ENCODE measurements at regions not wholly inside any gene's neighbourhood (a gene's known extent, or its start where the extent isn't known, plus 50 kb on each side); places are given as distances from the start of the nearest gene placed in this dataset.

DNA sequence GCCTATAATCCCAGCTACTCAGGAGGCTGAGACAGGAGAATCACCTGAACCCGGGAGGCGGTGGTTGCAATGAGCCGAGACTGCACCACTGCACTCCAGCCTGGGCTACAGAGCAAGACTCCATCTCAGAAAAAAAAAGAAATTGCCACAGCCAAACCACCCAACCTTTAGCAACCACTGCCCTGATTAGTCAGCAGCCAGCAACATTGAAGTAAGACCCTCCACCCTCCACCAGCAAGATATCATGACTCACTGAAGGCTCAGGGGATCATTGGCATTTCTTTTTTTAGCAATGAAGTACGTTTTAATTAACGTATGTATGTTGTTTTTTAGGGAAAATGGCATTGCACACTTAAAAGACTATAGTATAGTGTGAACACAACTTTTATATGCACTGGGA is 349.1 kb upstream of the ACVR2A start:
- peak; percentile 4 for DNase-seq

DNA sequence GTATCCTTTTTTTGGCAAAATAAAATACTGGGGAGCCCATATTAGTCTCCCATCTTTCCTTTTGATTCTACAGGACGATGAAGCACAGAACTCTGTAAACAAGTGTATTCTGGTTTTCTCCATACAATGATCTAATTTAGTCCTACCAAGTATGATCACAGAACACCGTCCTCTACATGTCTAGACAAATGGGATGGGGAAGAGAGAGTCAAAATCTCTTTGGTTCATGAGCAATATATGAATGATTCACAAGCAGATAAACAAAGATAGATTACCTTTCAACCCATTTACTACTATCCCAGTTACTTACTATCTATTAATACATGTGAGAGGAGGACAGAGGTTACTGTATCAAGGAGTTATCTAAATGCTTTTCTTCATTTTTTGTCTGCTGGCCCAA is 352.4 kb upstream of the ACVR2A start:
- no peak for DNase-seq

DNA sequence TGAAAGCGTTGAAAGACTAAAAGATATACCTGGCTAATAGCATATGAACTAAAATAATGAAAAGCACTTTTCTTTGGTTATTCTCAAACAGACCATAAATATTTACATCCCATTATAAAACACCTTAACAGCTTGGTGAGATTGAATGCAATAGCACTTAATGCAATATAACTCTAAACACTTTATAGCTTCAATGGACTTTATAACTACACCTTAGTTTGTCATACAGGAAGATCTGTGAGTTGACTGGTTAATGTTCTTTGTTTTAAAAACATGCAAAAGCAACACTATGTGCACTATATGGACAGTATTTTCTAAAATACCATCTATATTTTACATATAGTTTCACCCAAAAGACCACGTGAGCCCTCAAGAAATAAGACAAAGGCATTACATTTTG is 353.3 kb upstream of the ACVR2A start:
- no peak for DNase-seq

DNA sequence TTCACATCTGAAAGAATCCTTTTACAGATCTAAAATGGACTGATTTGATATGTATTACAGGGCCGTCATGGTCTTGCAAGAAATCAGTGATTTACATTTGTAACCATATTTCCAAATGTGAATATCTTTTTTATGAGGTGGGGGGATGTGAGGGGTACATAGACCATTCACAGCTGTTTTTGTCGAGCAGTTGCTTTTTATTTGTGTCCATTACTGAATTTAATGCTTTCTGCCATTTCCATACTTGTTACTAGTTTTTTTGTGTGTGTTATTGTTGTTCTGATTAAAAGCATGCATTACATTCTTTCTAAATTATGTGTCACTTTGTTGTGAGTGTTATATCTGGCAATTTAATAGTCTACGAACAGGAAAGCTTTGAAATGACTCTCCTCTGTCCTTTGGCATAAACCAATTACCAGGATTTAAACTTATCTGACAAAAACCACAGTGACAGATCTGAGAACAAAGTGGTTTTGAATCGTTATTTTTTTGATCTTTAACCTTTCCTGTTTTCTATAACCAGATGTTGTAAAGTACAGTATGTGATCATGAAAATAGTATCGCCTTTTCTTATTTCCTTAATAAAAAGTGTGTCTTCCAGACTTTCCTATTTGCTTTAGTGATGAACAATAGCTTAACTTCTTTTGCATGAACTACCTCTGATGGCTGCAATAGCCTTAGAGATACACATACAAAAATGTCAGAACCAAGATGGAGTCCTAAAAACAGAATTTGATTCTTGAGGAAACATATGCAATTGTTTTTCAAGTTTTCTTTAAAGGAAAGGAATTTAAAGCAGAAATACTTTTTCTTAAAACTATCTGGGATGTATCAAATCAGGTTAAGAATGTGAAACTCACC is 354.2 kb upstream of the ACVR2A start:
- no peak for DNase-seq

DNA sequence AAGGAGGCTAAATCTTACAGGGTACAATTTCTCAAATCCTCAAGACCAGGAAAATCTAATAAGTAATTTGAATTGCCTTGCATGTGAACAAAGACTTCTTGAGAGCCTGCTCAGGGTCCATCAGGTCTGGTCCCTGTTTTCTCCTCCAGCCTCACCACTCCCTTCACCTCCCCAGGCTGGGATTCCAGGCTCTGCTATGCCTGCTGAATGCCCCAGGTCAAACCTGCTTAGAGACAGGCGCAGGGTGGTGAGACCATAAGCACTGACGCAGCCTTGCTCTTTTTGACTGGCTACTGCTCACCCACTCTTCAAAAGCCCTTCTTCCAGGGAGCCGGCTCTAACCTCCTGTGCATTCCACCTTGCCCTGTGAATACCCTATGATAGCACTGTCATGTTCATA is 356.4 kb upstream of the ACVR2A start:
- no peak for DNase-seq

DNA sequence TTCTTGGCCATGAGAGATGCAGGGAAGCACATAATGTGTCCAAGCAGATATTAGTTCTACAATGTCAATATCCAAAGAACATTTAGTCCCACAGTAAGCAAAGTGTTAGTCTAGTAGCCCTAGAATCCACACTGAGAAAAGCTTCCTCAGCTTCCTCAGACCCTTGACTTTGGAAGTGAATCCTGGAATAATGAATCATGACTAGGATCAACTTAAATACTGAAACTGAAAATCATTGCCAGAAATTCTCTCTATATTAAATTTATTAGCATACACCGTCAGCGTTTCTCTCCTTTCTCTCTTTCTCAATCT is 356.9 kb upstream of the ACVR2A start:
- no peak for DNase-seq

DNA sequence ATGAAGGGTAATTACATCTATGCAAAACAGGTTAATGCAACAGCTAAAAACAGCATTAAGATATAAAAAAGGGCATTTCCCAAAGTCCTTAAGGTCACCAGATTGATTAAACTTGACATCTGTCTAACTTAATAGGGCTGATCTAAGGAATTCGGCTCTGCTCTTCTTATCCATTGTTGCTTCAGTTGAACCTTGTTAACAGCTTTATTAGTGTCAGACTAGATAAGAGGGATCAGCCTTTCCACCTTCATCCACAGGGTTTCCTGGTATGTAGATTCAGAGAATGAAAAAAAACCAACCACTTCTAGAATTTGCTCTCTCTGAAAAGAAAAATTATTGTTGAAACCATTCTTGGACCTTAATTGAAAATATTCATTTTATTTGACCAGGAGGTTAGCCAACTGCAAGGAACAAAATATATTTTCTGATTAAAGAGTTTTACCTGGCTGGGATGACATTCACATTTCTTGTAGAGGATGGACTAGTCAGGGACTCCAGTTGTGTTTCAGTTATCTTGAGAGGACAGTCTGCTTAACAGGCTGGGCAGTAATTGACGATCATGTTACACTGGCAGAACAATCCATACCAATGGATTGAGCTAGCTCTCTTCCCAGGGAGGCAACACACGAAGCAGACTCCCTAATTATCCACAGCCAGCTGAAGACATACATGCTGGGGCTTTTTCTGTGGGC is 357.4 kb upstream of the ACVR2A start:
- DNase-seq, result no peak

DNA sequence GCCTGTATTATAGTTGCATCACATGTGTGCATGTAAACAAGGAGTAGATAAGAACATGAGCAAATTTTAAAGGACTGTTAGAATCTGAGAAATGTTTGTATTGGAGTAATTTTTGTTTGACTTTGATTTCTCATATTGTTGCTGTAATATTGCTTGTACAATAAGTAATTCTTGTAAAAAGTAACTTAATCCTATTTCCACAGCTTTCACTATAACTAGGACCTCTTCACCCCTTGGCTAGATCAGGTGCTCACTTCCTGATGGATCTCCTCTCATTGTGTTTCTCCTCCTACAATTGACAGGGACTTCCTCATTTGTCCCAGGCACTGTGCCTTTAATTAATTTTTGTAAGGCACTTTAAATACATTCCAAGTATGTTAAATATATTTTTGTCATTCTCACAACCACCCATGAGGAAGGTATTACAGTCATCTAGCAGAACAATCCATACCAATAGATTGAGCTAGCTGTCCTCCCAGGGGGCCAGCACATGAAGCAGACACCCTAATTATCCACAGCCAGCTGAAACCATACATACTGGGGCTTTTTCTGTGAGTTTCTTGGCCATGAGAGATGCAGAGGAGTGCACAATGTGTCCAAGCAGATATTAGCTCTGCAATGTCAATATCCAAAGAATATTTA is 359.5 kb upstream of the ACVR2A start:
- no peak for DNase-seq

DNA sequence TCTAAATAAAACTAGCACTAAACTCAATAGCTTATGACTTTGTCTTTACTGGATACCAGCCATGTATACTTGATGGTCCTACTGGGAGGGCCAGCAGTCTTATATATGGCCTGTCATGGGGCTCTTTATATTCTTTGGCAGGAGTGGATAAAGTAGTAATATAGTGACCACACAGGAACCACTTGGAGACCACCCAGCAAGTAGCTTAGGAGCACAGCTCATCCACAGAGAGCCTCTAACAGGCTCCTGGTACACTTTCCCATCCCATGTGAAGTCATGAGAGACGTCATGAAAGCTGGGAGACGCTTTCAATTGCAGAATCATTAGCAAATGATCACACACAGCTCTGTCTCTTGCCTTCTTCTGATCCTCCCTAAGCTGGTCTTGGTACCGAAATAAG is 360.9 kb upstream of the ACVR2A start:
- no peak for DNase-seq

DNA sequence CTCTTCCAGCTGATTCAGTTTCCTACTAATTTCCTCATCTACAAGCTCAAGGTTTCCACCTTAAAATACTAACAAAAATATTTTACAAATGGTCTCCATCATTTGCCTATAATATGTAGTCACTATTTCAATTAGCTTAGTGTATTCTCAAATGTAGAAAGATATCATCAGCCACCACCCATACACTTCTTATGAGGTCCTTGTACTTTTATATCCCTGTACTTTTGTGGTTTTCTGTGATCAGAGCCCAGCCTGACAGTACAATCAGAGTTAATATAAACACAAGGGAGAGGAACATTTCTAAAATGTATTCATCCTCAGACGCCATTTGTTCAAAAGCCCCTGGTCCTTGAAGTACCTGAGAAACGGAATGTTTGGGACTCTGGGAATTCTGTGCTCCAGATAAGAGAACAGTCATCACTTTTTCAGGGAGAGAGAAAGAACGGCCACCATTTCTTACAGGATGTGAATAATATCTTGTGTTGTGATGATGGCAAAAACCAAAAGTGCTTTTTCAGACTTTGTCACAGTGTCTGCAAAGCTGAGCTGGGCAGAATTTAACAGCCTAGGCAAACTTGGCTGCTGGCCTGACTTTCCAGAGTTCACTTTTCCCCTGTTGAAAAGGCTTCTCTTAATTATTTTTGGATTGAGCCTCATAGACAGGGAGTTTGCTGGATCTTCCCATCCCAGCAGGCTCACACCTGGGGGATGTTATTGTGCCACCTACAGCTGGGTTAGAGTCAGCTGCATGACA is 361.7 kb upstream of the ACVR2A start:
- DNase-seq, result no peak

DNA sequence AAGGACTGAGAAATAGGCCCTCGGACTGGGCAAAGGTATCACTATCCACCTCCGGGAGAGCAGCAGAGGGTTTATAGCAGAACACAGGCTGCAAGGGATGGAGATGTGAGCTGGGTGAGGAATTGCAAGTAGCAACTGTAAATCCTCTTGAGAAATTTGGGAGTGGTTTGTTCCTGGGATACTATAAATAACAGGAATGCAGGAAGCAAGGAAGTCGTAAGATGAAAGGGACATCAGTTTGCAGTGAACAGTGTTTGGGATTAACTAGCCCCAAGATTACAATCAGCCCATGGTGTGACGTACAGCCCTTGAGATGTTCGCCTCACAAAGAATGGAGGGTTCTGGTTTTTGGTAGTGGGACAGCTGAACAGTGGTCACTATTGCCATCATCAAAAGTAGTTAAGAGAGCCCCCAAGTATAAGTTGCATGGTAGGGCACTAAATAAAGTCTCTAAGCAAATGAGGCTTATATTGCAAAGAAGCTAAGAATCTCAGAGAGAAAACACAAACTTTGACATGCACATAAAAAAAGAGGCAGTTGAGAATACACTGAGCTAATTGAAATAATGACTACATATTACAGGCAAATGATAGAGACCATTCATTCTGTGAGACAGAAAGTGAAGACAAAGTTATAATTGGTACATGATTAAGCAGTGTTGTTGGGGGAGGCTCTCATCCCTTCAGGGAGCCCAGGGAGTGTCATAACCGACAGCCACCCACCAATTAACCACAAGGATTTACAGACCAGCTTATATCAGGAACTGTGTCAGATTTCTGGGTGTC is 362.5 kb upstream of the ACVR2A start:
- DNase-seq, result no peak

DNA sequence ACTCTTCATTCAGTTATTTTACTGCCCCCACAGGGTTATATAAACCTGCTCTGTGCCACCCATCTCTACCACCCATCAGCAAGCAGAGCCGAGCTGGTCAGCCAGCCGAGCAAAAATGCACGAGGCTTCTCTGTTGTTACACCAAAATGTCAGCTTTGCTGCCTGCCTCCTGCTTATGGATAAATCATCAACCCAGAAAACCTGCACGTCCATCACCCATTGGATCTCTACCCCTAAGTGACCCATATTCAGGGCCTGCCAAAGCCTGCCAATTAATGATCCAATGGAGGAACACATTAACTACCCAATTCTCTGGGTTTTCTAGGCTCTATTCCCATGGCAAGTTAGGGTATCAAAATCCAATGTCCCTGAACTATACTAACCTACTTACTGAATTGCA is 365.5 kb upstream of the ACVR2A start:
- no peak for DNase-seq

DNA sequence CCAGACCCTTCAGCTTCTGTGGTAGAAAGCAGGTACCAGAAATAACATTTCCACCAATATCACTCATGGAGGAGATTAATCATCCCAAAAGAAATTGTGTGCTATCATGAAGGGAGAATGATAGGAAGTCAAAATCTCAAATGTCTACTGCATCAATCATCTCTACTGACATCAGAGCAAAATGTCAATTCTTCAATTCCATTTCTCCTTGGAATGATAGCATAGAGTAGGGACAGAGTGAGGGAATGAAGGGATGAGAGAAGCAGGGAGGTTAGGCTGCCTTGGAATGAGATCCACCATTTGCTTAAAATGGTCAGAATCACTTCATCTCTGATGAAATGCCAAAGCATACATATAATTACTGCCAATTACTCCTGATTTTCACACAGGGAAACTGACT is 371.8 kb upstream of the ACVR2A start:
- DNase-seq, result no peak

DNA sequence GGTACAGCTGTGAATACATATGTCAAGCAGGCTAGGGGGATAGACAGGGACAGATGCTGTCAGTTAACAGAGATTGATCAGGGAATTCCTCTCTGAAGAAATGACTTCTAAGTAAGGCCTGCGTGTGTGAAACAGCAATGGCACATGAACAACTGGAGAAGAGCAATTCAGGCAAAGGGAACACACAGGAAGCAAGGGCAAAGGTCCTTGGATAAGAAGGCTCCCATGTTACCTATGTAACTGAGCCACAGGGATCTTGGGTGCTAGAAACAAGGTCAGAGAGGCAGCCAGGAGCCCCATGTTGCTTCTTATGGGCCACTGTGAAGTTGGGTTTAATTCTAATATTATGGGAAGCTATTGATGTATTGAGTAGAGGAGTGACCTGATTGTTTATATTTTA is 373.7 kb upstream of the ACVR2A start:
- no peak for DNase-seq

DNA sequence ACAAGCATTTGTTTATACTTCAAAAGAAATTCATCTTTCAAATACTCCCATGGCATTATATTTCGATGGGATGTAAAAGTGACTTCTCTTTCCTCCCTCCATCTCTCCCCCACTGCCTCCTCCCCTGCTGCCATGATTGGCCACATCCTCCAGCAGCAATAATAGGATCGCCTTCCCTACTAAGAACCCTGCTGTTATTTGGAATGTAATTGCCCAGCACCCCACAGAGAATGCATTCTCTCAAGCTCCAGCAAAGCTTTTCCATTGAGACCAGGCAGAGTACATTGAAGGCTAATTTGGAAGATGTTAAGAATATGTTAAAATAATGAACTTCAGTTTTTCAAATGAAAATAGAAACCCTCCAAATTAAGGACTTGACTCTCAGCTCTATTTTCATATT is 375.4 kb upstream of the ACVR2A start:
- DNase-seq, result no peak

DNA sequence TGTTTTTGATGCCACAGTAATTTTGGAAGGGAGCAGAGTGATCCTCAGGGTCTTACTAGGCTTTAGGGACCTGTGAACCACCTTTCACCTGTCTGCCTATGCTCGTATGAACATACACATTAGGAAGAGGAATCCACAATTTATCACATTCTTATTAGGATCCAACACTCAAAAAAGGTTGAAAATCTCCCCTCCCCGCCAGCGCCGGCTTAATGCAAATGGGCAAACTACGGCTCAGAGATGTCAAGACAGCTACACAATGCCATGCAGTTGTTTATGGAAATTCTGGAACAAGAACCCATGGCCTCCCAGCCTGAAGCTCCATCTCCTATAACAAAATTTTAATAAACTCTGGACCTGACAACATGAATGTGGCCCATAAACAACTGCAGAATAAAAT is 375.9 kb upstream of the ACVR2A start:
- no peak for DNase-seq

DNA sequence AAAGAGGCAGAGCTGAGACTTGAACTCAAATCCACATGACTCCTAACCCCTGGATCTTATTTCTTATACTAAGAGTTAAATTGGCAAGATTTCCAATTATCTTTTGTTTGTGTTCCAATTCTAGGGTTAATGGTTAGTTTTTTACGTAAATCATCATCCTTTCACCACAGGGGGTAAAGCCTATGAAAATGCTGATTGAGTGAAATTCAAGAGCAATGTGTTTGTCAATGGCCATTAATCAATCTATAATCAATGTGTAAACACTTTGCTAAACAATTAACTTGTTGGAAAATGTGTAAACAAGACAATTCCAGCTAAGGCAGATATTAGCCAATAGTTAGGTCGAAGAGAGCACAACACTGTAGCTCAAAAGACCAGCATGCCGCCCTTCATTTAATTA is 376.5 kb upstream of the ACVR2A start:
- DNase-seq, result no peak

DNA sequence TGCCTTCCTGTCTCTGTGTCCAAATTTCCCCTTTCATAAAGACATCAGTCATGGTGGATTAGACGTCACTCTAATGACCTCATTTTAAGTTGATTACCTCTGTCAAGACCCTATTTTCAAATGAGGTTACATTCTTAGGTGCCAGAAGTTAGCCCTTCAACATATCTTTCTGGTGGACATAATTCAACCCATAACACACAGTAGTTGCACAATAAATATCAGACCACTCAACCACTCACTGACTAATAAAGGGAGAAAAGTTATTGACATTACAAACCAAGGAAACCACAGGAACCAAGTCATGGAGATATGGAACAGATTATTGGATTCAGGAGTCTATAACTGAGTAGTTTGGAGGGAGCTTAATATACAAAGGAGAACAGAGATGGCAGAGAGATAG is 377.4 kb upstream of the ACVR2A start:
- no peak for DNase-seq

DNA sequence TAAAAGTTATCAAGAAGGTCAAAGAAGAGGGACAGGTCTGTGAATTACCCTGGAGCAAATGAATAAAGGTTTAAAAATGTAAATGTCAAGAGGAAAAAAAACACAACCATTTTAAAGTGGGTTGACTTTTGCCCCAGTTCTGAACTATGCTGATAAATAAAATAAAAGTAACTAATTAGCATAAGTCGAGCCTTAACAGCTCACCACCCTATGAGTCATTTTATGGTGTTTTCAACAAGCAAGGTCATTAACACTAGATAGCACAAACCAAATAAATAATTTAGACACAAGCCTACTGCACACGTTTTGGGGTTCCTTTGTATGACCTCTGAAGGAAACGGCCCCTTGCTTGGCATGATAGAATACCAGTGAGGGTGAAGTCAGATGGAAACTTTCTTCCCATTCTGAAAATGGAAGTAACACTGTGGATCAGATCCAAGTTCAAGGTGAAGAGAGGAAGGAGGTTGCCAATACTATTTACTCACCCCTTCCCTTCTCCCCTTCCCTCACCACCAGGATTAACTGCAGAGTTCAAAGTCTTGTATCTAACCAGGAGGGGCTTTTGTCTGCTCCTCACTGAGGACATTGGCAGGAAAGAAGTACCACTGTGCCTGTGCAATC is 380.0 kb upstream of the ACVR2A start:
- DNase-seq, result no peak

DNA sequence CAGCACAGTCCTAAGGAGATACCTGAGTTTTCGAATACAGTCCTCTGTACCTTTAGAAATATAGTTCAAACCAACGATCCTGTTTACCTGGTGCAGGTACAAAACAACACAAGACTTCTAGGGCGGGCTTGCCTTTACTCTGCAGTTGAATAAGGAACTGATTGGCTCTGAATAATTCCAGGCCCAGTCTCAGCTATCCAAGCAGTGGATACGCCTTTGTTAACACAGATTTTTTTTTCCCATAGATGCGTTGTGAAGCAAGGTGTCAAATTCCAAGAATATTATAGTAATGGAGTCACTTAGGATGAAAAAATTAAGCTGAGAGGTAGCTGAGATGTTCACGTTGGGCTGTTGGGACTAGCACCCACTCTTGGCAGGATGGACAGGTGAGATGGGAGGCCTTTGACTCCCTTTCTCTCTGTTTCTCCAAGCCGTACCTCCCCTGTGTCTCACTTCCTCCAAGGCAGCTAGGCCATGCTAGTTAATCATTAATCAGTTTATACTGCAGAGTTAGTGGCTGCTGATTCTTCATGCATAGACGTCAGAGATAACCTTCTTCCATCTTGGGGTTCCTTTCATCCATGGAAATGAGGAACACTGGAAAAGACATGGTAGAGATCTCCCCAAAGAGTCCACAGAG is 380.8 kb upstream of the ACVR2A start:
- DNase-seq, result no peak

DNA sequence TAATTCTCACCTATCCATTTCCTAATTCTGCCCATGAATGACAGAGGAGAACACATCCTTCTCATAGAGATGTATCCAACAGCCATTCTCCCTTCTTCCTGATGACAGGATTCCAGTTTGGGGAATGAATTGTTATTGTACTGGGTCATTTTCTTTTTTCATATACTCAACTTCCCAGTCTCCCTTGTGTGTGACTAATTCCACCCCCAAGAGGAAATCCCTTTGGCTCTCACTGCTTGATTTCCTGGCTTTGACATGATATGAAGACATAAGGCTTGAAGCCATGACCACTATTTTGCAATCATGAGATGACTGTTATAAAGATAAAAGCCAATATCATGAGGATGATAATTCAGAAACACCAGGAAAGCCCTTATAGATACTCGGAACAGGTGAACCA is 384.7 kb upstream of the ACVR2A start:
- peak; percentile 11 for DNase-seq

DNA sequence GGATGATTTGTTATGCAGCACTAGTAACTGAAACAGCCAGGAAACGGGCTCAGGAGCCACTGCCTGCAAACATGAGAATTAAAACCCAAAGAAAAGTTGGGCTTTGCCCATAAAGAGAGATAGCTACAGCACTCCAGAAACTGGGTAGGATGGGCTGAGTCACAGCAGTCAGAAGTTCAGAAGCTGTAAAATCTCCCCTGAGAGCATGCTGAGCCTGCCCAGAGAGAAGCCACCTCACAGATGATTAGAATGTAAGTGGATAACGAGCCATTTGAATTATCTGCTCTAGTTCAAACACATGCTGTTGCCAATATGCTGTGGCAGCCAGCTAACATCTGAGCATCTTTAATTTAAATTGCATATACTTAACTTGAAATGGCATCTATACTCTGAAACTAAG is 388.1 kb upstream of the ACVR2A start:
- DNase-seq, result peak; percentile 2

Measured in EL (cell line).